ENCODE measurements at regions not wholly inside any gene's neighbourhood (a gene's known extent, or its start where the extent isn't known, plus 50 kb on each side); places are given as distances from the start of the nearest gene placed in this dataset.

GRCh38 chr14:76282581-76282980 lies 93.4 kb upstream of the ESRRB start:
- DNase-seq (ENCODE audit: low read depth) (no peak), FAIRE-seq (no peak)

DNA sequence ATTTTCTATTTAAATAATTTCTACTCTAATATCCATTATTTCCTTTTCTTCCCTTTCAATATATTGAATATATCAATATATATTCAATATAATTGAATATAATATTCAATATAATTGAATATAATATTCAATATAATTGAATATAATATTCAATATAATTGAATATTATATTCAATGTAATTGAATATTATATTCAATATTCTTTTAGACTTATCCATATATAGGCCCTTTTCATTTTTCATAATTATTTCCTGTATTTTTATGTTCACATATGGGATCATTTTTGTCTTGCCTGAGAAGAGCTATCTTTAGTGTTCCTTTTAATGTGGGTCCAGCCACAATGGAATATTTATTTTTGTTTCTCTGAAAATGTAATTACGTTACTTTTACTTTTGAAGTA lies 88.9 kb upstream of the ESRRB start:
- H3K27me3 ChIP-seq (ENCODE audit: control insufficient read depth, insufficient read depth, low read length) = no peaks in the 10 kb centered on the region
- no peak overlapping the region for H3K4me3 ChIP-seq (ENCODE audit: low read depth, low read length)
- TF ChIP-seq CTCF (IDR thresholded peaks at IDR 0.05; ENCODE audit: insufficient read depth, low read length, severe bottlenecking) = no peak
- H3K36me3 ChIP-seq (ENCODE audit: control insufficient read depth, insufficient read depth, low read length) = no peaks in the 10 kb centered on the region
- DNase-seq (ENCODE audit: low read depth) (no peak), FAIRE-seq (no peak)

More at GRCh38 chr14:76282581-76282980, 93.4 kb upstream of the ESRRB start:
- Histone ChIP-seq H3K36me3 (ENCODE audit: control insufficient read depth, insufficient read depth, low read length) (no peaks in the 10 kb centered on the region), H3K4me3 (ENCODE audit: low read depth, low read length) (no peak overlapping the region), H3K27me3 (ENCODE audit: control insufficient read depth, insufficient read depth, low read length) (no peaks in the 10 kb centered on the region)
- TF ChIP-seq CTCF (IDR thresholded peaks at IDR 0.05; ENCODE audit: insufficient read depth, low read length, severe bottlenecking) = no peak

GRCh38 chr14:76289276-76289675 lies 86.7 kb upstream of the ESRRB start:
- no peak for TF ChIP-seq CTCF (IDR thresholded peaks at IDR 0.05; ENCODE audit: insufficient read depth, low read length, severe bottlenecking)
- Histone ChIP-seq H3K36me3 (ENCODE audit: control insufficient read depth, insufficient read depth, low read length) (no peaks in the 10 kb centered on the region), H3K4me3 (ENCODE audit: low read depth, low read length) (no peak overlapping the region), H3K27me3 (ENCODE audit: control insufficient read depth, insufficient read depth, low read length) (no peaks in the 10 kb centered on the region)
- FAIRE-seq (no peak), DNase-seq (ENCODE audit: low read depth) (no peak)

DNA sequence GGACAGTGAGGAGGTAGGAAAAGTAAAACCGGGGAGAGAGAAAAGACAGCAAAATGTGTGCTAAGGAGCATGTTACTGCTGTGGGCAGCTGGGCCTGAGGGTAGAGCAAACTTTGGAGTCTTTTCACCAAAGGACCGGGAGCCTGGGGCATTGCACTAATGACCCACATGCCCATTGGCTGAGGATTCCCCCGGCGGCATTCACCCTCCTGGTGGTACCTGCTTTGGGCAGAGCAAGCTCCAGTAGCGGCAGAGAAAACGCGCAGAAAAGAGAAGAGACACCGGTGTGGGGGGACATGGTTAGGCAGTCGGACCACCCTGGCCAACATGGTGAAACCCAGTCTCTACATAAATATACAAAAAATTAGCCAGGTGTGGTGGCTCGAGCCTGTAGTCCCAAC lies 83.4 kb upstream of the ESRRB start:
- TF ChIP-seq CTCF (IDR thresholded peaks at IDR 0.05; ENCODE audit: insufficient read depth, low read length, severe bottlenecking) = no peak
- no peak for FAIRE-seq
- H3K27me3 ChIP-seq (ENCODE audit: control insufficient read depth, insufficient read depth, low read length) = no peaks in the 10 kb centered on the region
- DNase-seq (ENCODE audit: low read depth) = no peak
- H3K4me3 ChIP-seq (ENCODE audit: low read depth, low read length) = no peak overlapping the region
- H3K36me3 ChIP-seq (ENCODE audit: control insufficient read depth, insufficient read depth, low read length) = no peaks in the 10 kb centered on the region

DNA sequence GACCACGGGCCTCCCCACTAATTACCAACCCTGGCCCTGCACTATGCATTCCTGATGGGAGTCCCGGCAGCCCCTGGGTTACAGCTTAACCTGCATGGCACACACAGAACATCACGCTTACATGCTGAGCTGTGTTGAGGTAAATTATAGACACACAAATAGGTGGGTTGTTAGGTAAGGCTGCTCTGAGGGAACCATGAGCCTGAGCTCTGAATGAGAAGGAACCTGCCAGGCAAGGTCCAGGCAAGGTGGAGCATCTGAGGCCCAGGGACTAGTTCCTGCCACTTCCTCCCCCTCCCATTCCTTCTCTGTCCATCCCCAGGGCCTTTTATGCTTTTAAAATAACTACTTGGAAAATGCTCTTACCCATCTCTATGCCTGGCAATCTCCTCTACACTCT lies 82.7 kb upstream of the ESRRB start:
- no peak overlapping the region for H3K4me3 ChIP-seq (ENCODE audit: low read depth, low read length)
- TF ChIP-seq CTCF (IDR thresholded peaks at IDR 0.05; ENCODE audit: insufficient read depth, low read length, severe bottlenecking) = no peak
- no peaks in the 10 kb centered on the region for H3K27me3 ChIP-seq (ENCODE audit: control insufficient read depth, insufficient read depth, low read length)
- no peaks in the 10 kb centered on the region for H3K36me3 ChIP-seq (ENCODE audit: control insufficient read depth, insufficient read depth, low read length)
- DNase-seq (ENCODE audit: low read depth) (no peak), FAIRE-seq (no peak)

- FAIRE-seq (no peak), DNase-seq (ENCODE audit: low read depth) (no peak)
- Histone ChIP-seq H3K36me3 (ENCODE audit: control insufficient read depth, insufficient read depth, low read length) (no peaks in the 10 kb centered on the region), H3K4me3 (ENCODE audit: low read depth, low read length) (no peak overlapping the region), H3K27me3 (ENCODE audit: control insufficient read depth, insufficient read depth, low read length) (no peaks in the 10 kb centered on the region)
- TF ChIP-seq CTCF (IDR thresholded peaks at IDR 0.05; ENCODE audit: insufficient read depth, low read length, severe bottlenecking) = no peak
Measured at GRCh38 chr14:76293923-76294322, 82.0 kb upstream of the ESRRB start.
